NCI-H1417 (cell line): ENCODE measurements at regions not wholly inside any gene's neighbourhood (a gene's known extent, or its start where the extent isn't known, plus 50 kb on each side); places are given as distances from the start of the nearest gene placed in this dataset.
"Not testable (repeated sequence)": the region's sequence is repeated elsewhere in the genome, so short reads cannot be mapped to it uniquely, and the experiment has no call there.

Source experiments
- DNase-seq, 3 experiments: peaks; one replicate each; lab custom pipeline; 2025; lab: John Stamatoyannopoulos, UW

- DNase-seq: no peak
Observed at GRCh38 chr6:67068781-67069180, 1361.8 kb upstream of the EYS start.

DNA sequence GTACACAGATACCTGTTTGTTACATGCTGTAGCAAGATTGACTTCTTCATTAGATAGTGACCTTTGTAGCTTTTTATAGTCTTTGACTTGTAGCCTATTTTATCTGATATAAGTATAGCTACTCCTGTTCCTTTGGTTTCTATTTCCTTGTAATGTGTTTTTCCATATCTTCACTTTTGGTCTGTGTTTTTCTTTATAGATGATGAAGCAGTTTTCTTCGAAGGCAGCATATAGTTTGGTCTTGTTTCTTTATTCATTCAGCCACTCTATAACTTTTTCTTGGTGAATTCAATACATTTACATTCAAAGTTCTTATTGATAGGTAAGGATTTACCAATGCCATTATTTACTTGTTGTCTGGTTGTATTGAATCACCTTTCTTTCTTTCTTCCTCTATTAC lies 1357.3 kb upstream of the EYS start:
- DNase-seq: no peak

DNA sequence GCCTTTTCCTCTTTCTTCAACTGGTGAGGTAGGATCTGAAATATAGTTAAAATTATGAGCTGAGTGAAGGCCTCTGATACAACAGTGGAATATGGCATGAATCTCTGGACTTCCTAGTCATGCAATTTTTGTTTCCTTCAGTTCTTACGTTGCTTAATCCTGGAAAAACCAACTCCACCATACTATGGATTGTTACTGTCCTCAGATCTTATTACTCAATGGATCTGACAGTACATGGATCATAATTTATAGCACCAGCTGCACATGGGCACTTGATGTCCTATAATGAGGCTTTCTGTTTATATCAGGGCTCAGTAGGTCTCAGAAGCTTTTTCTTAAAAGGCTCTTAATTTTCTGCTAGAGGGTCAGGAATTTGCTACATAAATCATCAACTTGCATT lies 1341.0 kb upstream of the EYS start:
- DNase-seq: peak in 1 of 3 experiments; percentile 52

GRCh38 chr6:67045076-67045475 lies 1338.0 kb upstream of the EYS start:
- DNase-seq: no peak

DNA sequence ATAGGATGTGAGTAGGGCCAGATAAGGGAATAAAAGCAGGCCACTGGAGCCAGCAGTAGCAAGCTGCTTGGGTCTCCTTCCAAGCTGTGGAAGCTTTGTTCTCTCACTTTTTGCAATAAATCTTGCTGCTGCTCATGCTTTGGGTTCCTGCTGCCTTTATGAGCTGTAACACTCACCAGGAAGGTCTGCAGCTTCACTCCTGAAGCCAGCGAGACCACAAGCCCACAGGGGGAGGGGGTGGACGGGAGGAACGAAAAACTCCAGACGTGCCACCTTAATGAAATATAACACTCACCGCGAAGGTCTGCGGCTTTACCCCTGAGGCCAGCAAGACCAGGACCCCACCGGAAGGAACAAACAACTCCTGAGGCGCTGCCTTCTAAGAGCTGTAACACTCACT lies 1324.4 kb upstream of the EYS start:
- no peak for DNase-seq

- DNase-seq: no peak
Observed at GRCh38 chr6:67030861-67031260, 1323.8 kb upstream of the EYS start.

DNA sequence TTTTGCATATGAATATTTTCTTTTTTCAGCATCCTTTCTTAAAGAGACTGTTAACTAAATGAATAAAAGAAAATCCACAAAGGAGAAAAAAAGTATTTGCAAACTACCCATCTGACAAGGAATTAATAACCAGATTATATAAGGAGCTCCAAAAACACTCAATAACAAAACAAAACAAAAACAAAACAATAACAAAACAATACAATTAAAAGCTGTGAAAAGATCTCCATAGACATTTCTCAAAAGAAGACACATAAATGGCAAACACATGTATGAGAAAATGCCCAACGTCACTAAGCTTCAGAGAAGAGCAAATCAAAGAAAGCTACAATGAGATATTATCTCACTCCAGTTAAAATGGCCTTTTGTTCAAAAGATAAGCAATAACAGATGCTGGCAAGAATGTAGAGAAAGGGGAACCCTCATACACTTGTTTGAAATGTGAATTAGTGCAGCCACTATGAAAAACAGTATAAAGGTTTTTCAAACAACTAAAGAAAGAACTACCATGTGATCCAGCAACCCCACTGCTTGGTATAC lies 1310.0 kb upstream of the EYS start:
- no peak for DNase-seq

GRCh38 chr6:67011441-67011840 lies 1304.4 kb upstream of the EYS start:
- DNase-seq: no peak

DNA sequence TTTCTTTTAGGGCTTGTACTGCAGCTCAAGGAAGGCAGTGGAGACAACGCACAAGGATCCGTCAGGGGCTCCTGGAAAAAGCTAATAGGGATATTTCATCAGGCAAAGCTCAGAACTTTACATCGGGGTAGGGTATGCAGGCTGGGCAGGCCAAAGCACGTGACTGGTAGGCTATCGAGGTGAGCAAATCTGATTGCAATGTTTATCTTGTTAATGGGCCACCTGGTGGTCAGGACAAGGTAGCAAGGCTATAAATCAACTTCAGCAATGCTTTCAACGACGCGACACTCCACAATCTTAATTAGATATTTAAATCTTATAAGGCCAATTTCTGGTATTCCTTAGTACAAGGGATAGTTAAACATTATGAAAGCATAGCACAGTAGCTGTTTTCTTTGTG lies 1302.8 kb upstream of the EYS start:
- DNase-seq: peak in 2 of 3 experiments; percentile 5 to 63

GRCh38 chr6:67003844-67004243 lies 1296.8 kb upstream of the EYS start:
- no peak for DNase-seq

- no peak for DNase-seq
Observed at GRCh38 chr6:67000121-67000520, 1293.1 kb upstream of the EYS start.

DNA sequence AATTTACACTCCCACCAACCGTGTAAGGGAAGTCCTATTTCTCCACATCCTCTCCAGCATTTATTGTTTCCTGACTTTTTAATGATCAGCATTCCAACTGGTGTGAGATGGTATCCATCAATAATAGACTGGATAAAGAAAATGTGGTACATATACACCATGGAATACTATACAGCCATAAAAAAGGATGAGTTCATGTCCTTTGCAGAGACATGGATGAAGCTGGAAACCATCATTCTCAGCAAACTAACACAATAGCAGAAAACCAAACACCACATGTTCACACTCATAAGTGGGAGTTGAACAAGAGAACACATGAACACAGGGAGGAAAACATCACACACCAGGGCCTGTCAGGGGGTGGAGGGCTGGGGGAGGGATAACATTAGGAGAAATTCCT lies 1290.6 kb upstream of the EYS start:
- DNase-seq: not testable (repeated sequence)

DNA sequence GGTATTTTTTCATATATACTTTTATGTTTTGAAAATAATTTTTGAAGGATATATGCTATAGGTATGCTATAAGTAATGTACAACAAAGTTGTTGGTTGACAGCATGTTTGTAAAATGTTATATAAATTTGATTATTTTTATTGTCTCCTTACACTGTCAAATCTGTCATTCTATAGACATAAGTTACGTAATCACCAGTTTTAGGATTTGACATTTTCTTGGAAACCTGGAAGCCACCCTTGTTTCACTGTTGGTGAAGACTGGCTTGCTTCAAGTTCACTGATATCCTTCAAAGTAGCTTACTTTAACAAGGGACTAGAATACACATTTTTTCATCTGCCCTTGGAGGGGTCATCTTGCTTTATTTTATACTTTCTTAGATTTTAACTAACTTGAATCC lies 1288.6 kb upstream of the EYS start:
- no peak for DNase-seq

GRCh38 chr6:66993708-66994107 lies 1286.7 kb upstream of the EYS start:
- DNase-seq: not testable (repeated sequence)

DNA sequence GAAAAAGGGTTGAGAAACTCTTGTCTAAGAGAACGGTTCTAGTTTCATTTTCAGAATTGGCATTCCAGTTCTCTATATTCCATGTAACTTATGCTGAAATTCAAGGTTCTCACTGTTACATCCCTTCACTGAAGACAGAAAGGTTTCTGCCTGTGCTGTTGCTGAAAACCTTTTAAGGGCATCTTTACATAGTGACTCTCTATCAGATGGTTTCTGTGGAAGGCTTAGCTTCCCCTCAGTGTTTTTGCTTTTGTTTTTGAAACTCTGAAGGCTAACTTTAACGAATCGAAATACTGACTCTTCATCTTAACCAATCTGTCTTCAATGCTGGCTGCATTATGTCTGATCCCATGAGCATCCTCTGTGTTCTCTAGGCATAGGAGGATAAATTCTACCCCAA lies 1286.2 kb upstream of the EYS start:
- DNase-seq: no peak

- DNase-seq: no peak
Observed at GRCh38 chr6:66992660-66993059, 1285.6 kb upstream of the EYS start.

DNA sequence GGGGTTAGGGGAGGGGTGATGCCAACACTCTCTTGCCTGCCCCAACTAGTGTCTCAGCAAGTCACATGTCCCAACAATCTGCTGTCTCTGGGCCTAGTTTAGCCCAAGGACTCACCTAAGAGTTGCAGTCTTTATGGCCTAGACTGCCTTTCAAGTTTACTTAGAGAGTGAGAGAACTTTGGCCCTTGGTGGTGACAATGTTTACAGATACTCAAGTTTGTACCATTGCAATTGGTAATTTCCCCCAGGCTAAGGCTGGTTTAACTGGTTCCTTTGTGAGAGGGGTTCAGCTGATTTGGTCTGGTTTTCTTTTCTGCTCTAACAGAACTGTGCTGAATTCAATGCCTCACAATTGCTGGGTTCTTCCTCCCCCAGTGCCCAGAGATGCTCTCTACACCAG lies 1279.9 kb upstream of the EYS start:
- no peak for DNase-seq

GRCh38 chr6:66985816-66986215 lies 1278.8 kb upstream of the EYS start:
- DNase-seq: no peak

DNA sequence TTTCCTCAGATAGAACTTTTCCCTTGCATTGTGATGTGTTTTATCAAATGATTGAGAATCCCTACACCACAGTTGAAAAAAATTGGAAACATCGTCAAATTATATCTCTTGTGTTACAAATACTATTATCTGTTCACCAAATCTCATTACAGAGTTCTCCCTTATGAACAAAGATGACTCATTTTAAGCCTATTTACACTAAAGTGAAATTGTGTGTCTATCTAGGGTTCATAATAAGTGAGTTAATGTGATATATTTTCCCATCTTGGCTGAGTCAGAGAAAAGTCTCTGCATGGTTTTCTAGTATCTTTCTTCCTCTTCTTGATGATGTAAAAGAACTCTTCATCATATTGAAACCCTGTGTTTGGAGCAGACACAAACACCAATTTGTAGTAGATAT lies 1263.3 kb upstream of the EYS start:
- DNase-seq: no peak

DNA sequence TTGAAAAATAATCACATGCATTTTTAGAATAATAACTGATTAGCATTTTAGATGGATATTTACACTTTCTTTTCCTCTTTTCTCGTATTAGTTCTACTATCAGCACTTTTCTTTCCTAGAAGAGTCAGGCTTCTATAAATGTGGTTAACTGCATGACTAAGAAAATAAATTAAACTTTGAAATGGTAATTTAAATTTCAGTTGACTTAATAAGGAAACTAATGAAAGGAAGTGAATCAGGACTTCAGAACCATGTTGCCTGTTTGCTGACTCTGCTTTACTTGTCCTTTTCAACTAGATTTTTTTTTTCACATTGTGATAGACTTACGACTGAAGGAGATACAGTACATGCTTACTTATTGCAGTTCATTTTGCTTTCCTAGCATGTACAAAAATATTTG lies 1258.2 kb upstream of the EYS start:
- DNase-seq: no peak

DNA sequence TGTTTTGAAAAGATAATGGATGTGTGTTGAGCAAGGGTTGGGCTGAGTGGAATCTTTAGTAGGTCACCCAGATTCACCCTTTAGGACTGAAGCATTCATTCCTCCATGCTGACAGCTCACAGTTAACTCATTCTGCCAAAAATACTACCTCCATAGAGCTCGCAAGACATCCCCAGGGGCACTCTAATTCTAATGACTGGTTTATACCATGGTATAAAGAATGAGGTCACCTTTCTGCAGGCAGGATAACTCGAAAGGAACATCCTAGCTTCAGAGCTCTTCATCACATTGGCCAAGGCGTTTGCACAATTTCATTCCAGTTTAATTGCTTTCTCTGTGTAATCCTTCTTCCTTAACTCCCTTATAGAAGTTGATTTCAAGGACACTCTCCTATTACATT lies 1257.2 kb upstream of the EYS start:
- no peak for DNase-seq

GRCh38 chr6:66962082-66962481 lies 1255.1 kb upstream of the EYS start:
- no peak for DNase-seq

DNA sequence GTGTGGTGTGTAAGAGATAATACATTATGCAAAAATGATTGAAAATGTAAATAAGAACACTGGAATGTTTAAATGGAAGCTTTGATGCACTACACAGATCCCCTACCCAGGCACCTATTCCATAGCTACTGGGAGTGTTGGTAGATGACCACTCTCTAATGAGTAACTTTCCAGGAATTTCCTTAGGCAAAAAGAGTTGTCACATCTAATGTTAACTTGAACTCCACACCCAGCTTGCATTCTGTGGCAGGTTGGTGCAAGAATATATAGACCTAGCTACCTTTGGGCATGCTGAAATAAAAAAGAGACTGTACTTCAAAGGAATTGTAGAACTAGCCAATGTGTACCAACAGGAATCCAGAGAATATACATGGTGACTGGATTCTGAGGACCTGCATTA lies 1254.2 kb upstream of the EYS start:
- no peak for DNase-seq

DNA sequence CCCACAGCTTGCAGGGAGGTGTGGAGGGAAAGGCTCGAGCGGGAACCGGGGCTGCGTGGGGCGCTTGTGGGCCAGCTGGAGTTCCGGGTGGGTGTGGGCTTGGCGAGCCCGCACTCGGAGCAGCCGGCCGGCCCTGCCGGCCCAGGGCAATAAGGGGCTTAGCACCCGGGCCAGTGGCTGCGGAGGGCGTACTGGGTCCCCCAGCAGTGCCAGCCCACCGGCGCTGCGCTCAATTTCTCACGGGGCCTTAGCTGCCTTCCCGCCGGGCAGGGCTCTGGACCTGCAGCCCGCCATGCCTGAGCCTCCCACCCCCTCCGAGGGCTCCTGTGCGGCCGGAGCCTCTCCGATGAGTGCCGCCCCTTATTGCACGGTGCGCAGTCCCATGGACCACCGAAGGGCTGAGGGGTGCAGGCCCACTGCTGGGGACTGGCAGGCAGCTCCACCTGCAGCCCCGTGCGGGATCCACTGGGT lies 1242.2 kb upstream of the EYS start:
- no peak for DNase-seq

GRCh38 chr6:66948106-66948505 lies 1241.1 kb upstream of the EYS start:
- DNase-seq: no peak
